HG03521 (cell line): ENCODE measurements at regions not wholly inside any gene's neighbourhood (a gene's known extent, or its start where the extent isn't known, plus 50 kb on each side); places are given as distances from the start of the nearest gene placed in this dataset.

Source experiments
- ATAC-seq: cut with Tn5 transposase; IDR thresholded peaks from one replicate; pipeline ENCODE4 v1.9.1; 2021; ENCODE audit warnings: mild to moderate bottlenecking, moderate library complexity; ENCODE audit not compliant: unreplicated experiment

DNA sequence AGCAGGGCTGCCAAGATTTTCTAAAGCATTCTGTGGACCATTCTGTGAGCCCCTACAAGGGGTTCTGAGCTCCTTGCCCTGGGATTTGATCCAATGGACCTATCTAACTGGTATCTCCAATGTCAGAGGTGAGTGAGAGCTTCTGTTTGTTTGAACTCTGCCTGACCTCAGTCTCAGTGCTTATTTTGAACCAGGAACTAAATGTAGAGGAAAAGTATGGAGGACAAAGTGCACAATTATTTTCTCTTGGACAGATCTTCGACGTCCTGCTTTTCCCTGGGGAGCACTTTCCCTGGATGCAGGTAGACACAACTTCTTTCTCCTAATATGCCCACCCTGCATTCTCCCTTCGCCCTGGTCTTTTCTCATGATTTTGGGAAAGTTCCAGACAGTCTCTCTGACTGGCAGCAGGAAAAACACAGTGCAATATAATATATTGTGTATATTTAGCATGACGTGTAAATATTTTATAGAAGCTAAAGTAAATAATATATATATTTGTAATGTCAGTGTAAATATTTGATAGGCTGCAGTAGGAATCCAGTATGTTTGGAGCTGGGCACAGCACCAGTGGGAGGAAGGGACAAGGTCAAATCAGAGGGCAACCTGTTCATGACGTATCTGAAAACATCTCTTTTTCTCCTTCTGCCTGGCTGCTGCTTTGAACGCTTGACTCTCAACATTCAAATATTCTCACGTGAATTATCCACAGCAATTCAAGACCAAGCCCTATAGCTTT lies 184.0 kb upstream of the LYZL1 start:
- no peak for ATAC-seq

DNA sequence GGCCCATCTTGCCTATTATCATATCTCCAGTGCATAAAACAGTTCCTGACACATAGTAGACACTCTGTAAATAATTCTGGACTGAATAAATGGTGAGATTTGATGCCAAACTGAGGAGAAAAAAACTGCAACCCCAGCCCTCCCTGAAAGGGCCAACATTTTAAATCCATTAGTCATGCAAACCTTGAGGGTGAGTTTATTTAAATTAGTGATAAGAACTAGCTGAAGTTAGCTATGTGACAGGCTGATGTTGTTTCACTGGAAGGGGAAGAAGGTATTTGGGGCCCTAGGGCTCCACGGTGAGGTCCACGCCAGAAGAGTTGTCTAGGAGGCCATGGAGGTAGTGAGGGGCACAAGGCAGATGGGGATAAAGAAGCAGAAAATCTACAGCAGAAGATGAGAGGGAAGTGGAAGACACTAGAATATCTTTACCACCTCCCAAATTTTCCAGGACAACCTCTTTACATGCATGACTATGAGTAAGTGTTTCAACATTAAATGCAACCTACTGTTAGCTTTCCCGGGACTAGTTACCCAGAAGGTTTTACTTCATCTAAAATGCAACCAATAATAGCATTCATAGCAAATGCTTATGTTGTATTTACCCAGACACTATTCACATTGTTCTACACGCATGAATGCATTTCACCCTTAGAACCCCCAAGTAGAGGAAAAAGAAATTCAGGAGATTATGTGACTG lies 183.2 kb upstream of the LYZL1 start:
- ATAC-seq, result no peak

DNA sequence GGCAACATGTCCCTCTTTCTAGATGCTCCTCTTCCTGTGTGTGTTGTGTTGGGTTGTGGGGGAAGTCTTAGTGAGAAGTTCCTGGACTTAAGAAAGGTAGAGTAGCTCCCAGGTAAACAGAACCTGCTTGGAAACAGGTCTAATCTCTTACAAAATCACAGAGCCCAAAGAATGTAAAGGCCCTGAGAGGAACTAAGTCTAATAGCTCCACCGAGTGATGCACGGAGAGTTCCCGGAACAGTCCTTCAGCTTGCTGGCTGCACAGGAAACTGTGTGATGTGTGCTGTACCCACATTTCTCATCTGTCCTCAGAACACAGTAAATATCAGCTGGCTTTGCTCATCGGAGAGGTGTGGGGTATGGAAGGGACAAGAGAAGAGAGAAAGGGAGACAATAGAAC lies 182.6 kb upstream of the LYZL1 start:
- no peak for ATAC-seq

DNA sequence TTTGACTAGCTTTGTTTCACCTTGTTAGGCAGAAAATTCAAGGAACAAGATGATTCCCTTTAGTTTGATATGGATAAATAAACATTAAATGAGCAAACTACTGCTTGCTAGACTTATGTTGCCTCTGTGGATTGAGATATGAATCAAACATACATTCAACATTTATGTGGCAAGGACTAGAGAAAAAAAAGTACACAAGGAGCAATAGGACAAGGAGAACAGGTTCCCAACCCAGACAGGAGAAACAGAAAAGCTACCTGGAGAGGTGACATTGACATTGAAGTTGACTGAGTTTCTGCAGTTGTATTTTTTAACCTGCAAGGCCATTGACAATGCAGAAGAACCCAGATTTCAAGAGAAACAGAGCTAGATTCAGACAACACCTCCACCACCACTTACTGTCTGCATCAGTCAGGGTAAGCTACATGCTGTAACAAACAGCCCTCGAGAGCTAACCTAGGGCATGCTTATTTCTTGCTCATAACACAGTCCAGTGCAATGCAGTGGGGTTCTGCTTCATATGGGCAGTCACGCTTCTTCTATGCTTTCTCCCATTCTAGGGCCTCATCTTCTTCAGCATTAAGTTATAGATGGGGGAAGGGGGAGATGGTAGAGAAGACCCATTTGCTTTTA lies 180.9 kb upstream of the LYZL1 start:
- ATAC-seq, result no peak

DNA sequence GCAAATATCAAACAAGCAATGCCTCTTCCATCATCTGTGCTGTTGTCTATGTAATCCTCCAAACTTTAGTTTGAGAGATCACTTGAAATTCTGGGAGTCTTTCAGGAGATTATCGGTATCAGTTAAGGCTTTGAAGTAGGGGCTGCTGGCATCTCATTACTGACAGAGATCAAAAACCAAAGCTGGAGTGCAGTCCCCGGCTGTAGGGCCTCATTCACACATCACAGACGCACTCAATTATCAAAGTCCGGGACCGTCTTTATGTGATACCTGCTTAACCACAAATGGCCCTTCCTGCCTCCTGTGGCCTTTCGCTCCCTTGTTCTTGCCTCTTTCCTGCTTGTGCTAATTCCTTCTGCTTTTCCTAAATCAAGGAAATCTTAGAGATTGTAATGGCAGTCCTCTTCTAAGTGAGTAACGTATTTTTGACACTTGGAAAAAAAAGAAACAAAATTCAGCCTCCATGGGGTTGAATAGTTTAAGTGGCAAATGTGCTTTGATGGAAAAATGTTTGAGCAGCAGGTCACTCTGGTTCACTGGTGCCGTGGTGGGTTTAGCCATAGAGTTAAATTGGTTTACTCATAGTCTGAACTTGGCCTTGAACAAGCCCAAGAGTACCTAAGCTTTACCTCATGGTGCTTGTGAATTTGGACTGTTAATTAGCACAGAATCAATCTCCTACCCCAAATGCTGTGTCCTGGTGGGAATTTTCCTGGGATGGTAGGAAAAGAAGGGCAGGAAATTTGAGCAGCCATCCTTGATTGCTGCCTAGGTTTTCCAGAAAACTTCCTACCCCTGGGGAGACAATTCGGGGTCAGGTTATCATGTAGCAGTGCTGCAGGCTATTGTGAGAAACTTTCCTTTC lies 178.9 kb upstream of the LYZL1 start:
- no peak for ATAC-seq

DNA sequence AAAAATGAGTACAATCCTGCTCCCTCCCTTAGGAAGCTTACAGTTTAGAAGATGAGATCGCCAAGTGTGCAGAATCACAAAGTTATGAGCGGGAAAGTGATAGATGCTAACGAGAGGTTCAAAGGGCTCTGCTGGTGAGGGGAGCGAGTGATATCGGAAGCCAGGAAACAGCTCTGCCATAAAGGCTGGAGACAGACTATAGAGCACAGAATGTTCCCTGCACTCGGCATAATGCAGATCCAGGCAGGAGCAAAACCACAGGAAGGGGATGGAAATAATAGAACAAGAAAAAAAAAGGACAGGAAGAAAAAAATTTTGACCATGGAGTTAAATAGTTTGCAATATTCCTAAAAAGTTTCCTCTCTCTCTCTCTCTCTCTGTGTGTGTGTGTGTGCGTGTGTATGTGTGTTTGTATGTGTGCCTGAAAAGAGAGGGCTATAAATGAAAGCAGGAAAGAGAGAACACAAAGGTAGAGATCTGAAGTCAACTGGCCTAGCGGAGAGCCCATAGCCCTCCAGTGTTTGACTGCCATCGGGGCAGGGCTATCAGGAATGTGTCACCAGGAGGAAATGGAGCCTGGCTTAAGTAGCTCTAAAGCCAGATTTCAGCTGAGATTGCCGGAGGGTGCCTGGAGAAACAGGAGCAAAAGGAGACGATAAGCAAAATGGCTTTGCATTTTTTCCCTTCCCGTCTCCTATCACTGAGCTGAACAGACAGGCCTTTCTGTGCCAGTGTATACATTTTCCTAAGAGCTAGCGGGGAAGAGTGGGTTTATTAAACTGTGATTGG lies 175.8 kb upstream of the LYZL1 start:
- ATAC-seq, result no peak

DNA sequence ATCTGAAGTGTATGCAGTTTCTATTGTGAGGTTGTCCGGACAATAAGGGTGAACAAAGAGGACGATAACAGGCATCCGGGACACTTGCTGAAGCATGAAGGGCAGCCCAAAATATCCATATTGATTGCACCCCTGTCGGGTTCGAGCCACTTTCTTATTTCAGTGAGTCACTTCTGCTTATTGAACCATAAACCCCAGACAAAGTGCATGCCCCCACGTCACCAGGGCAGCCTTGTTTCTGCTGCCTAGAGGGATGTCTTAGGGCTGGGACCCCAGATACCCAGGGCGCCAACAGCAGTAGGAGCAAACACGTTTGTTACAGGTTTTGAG lies 175.3 kb upstream of the LYZL1 start:
- ATAC-seq, result no peak

DNA sequence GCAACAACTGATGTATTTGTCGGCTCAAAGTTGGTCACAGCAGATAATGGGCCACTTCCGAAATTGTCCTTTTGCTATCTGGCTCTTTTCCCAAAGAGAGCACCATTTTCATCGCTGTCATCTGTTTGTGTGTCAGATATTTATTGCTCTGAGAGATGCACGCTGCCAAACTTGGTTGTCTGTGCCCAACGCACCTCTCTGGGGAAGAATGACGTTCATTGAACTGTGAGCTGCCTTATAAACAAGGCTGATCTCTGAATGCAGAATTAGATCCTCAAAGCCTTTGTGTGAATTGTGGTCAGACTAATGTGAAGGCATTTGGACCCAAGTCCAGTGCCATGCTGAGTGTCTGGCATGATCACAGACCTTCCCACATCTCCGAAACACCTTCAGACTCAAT lies 174.7 kb upstream of the LYZL1 start:
- ATAC-seq, result no peak

DNA sequence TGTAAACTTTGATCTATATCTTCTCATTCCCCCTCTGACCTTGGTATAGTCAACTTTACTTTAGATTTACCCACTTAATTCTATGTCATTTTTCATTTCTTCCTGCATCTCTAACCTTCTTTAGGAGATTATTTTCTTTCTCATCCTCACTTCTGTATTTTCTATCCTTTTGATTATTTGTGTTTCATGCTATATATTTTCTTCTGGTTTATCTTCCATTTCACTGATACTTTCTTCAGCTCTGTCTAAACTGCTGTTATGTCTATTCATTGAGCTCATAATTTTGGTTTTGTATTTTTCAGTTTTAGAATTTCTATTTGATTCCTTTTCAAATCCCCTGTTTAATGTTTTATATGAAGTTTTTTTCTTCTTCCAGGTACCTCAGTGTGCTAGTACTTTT lies 171.1 kb upstream of the LYZL1 start:
- no peak for ATAC-seq

DNA sequence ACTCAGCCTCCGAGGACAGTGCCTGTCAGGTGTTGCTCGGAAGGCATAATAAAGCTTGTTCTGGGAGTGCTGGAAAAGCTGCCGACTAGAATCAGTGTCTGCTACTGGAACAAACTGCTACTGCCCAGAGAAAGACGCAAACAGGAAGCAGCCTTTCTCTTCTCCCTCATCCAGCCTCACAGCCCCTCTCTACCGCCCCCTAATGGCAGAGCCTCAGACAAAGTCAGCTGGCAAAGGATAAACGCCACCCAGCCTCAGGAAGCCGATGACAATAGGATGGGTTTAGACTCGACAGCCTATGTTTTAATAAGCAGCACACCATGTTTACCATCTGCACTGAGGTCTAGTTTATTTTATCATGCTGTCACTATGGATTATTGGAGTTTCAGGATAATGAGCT lies 169.5 kb upstream of the LYZL1 start:
- no peak for ATAC-seq

DNA sequence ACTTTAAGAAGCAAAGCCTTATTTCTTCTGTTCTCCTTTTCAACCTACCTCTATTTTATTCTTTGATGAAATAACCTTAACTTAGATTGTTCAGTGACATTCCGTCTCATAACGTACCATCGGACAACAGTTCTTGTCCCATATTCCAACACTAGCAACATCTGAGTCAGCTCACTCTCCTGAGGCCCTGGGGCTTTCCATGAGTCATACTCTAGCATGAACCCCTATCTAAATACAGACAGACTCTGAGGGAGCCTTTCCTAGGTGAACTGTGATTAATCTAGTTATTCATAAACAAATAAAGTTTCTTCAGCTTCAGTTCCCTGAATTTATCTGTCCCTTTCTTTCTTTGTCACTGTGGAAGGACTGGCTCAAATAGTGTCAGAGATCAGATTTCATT lies 168.7 kb upstream of the LYZL1 start:
- no peak for ATAC-seq

DNA sequence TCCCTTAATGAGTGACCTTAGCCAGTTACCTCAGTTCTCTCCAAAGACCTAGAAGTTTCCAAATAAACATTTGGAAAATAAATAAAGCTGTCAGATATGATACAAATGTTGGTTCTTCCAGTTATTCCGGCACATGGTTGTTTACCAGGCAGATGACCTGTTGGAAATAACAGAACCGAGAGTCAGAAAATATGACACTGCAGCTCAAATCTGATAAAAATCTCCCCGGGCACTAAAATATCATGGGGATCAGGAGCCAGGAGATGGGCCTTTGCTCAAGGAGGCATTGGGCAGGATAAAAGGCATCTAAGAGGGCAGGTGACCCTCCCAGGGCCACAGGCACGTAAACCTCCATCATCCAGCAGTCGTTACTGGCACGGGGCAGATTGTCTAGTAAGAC lies 164.0 kb upstream of the LYZL1 start:
- ATAC-seq, result no peak

DNA sequence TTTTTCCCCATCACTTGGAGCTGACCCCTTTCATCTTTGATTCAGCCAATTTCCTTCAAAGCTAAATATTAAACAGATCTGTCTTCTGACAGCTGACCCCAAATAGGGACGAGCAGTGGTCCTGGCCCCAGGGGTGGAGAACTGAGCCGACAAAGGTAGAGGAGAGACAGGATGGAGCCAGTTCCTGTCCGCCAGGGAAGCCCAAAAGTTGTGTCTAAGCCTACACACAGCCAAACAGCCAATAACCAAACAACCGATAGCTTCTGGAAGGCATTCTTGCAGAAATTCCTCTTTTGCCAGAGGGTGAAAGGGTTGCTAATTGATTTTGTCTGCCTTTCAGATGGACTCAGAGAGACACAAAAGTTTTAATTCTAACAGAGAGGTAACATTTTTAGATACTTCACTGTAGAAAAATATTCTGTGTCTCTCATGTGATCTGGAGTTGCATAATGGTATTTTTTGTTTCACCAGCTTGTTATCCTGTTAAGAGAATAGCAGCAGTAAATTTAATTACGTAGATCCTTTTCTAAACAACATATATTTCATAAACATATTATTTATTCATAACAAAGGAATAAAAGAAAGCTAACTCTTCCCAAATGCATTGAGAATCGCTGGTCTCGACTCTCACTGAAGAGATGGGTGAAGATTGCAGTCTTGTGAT lies 161.7 kb upstream of the LYZL1 start:
- ATAC-seq, result no peak

DNA sequence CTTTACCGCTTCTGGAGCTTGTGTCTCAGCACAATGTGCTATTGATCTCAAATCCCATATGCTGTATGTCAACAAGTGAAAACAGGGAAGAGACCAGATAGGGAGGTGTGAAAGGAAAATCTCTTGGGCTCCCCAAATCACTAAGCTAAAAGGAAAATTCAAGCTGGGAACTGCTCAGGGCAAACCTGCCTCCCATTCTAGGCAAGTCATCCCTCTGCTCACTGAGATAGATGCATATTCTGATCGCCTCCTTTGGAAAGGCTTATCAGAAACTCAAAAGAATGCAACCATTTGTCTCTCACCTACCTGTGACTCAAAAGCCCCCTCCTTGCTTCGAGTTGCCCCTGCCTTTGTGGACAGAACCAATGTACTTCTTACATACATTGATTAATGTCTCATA lies 161.1 kb upstream of the LYZL1 start:
- ATAC-seq, result no peak

DNA sequence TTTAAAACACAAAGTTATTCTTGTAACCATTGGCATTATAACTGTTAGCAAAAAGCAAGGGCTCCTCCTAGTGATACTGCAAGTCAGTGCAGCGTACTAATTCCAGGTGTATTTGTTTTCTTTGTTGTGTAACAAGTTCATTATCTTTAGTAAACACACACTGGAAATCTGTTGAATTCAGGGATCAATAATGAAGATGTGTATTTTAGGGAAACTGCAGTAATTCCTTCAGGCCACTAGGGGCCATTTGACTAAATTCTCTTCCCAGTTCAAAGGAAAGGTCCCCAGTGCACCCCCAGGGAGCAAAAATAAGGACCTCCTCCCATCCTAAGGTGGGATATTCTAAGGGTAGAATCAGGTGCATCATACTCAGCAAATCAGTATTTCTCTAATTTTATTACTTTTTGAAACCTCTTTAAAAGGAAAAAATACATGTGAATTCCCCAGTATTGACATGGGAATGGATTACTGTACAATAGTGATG lies 158.6 kb upstream of the LYZL1 start:
- no peak for ATAC-seq

DNA sequence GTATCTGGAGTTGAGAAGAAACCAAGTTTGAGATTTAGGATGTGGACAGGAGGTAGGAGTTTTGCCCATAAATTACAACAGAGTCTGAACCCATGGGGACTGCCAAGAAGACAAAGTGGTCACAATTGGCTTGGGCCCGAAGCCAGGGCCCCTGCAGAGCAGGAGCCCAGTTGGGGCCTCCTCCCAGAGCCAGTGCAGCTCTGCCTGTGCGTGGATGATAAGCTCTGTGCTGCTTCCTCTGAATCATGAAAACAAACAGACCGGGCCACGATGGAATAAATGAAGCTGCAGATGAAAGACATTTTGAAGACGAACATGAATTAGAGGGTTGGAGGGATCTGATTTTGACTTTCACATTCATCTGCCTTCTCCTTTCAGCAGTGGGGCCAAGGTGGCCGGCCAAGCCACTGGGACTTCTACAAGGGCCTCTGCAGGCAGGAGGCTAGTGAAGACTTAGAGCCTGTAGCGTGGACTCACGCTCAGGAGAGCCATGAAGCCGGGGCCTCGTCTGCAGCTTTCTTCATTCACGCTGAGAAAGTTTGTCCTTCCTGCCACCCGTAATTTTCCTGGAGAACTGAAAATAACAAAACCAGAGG lies 156.8 kb upstream of the LYZL1 start:
- ATAC-seq, result no peak

DNA sequence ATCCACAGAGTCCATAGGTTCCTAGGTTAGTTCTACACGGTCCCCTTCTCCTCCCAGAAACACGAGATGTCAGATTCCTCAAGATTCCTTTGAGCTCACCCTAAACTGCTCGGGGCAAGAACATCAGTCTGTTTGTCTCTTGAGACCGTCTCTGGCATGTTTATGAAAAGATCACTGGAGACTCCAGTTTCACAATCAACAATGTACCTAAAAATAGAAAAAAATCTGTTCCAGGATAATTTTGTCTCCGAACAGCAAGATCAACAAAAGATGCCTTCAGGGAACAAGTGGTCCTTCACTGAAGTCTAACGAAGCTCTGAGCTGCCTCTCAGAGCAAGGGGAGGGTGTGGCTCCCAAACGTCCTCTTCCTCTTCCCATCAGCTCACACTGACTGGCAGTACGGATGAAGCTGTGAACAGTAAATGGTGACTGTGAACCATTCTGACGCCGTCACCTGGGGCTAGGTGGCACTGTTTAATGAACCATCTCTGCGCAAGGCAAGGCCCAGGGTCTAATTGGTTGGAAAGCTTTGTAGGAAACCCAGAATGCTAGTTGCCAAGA lies 156.2 kb upstream of the LYZL1 start:
- ATAC-seq, result no peak

DNA sequence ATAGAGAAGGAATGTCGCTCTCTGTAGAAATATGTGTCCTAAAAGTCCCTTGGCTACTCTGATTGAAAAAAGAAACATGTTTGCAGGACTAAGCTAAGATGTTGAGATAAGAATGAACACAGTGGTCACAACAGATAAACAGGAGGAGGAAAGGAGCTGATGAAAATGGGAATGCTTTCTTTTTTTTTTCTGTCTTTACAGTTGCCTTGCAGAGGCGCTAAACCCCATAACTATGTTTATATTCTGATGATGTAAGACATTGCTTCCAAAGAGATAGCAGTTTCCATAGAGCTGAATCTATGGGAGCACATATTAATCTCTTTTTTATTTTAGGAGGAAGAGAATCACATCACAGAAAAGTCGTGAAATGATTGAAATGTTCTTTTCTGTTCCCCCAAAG lies 153.5 kb upstream of the LYZL1 start:
- ATAC-seq, result no peak

DNA sequence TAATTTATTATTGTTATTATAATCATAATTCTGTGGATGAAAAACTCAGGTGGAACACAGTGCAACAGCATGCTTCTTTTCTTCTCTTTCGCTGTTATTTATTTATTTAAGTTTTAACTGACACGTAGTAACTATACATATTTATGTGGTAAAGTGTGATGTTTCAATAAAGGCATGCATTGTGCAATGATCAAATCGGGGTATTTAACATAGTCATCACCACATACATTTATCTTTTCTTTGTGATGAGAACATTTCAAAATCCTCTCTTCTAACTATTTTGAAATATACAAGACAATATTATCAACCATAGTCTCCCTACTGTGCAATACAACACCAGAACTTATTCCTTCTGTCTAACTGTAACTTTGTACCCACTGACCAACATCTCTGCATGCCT lies 152.5 kb upstream of the LYZL1 start:
- ATAC-seq, result no peak
